Stimulated activated CD4-positive, alpha-beta T cell treated with anti-CD3 and anti-CD28 coated beads, TNF-alpha, amount 100 ng/mL, for 4 hours (primary cell): ENCODE measurements at regions not wholly inside any gene's neighbourhood (a gene's known extent, or its start where the extent isn't known, plus 50 kb on each side); places are given as distances from the start of the nearest gene placed in this dataset.
"Not testable (repeated sequence)": the region's sequence is repeated elsewhere in the genome, so short reads cannot be mapped to it uniquely, and the experiment has no call there.

Experiments used
- DNase-seq, 3 experiments: peaks; one replicate each; pipeline ENCODE4 v3.0.0-alpha.2; 2020; ENCODE audit warnings: low read depth in 3 of 3

- DNase-seq = no peak
Measured at GRCh38 chr6:14366315-14366714, 248.7 kb downstream of the CD83 start.

- DNase-seq = no peak
Measured at GRCh38 chr6:14366872-14367271, 249.3 kb downstream of the CD83 start.

GRCh38 chr6:14367296-14367695 is 249.7 kb downstream of the CD83 start:
- DNase-seq = no peak

- DNase-seq = no peak
Measured at GRCh38 chr6:14369717-14370116, 252.1 kb downstream of the CD83 start.

- DNase-seq = no peak
Measured at GRCh38 chr6:14371530-14371929, 254.0 kb downstream of the CD83 start.

- DNase-seq = no peak
Measured at GRCh38 chr6:14372734-14373489, 255.3 kb downstream of the CD83 start.

GRCh38 chr6:14373648-14374437 is 256.3 kb downstream of the CD83 start:
- no peak for DNase-seq

GRCh38 chr6:14375930-14376329 is 258.4 kb downstream of the CD83 start:
- DNase-seq = no peak

GRCh38 chr6:14379568-14379967 is 262.0 kb downstream of the CD83 start:
- no peak for DNase-seq

GRCh38 chr6:14380086-14380820 is 262.7 kb downstream of the CD83 start:
- DNase-seq = no peak

- no peak for DNase-seq
Measured at GRCh38 chr6:14380901-14381828, 263.6 kb downstream of the CD83 start.

GRCh38 chr6:14381829-14382677 is 264.5 kb downstream of the CD83 start:
- no peak for DNase-seq

GRCh38 chr6:14382678-14383236 is 265.2 kb downstream of the CD83 start:
- no peak for DNase-seq

- no peak for DNase-seq
Measured at GRCh38 chr6:14383393-14384174, 266.0 kb downstream of the CD83 start.

GRCh38 chr6:14384175-14384949 is 266.8 kb downstream of the CD83 start:
- DNase-seq = no peak

GRCh38 chr6:14386263-14386662 is 268.7 kb downstream of the CD83 start:
- DNase-seq = no peak

GRCh38 chr6:14386668-14387067 is 269.1 kb downstream of the CD83 start:
- DNase-seq = no peak

GRCh38 chr6:14388371-14388770 is 270.8 kb downstream of the CD83 start:
- no peak for DNase-seq

GRCh38 chr6:14389776-14390175 is 272.2 kb downstream of the CD83 start:
- not testable (repeated sequence) for DNase-seq
